Mammary epithelial cell (primary cell): ENCODE measurements at regions not wholly inside any gene's neighbourhood (a gene's known extent, or its start where the extent isn't known, plus 50 kb on each side); places are given as distances from the start of the nearest gene placed in this dataset.

Experiments
- CTCF ChIP-seq, 2 donors: IDR thresholded peaks in 1 of 2; conservative IDR thresholded peaks in 1 of 2; 2 replicates each; pipeline ENCODE4 v1.5.1; 2011 to 2012; ENCODE audit warnings: inconsistent platforms in 2 of 2, low read length in 2 of 2, mild to moderate bottlenecking in 2 of 2, control low read depth in 1 of 2, low read depth in 1 of 2; ENCODE audit not compliant: insufficient read depth in 1 of 2; ENCODE audit errors: extremely low read depth in 1 of 2
- EZH2 ChIP-seq: IDR thresholded peaks from 2 replicates; pipeline ENCODE4 v1.6.1; 2012; ENCODE audit warnings: low read length, inconsistent platforms, borderline replicate concordance

- TF ChIP-seq CTCF (conservative IDR thresholded peaks at IDR 0.05 in 1 of 2, IDR thresholded peaks at IDR 0.05 in 1 of 2; ENCODE audit: extremely low read depth in 1 of 2, insufficient read depth in 1 of 2, low read depth in 1 of 2, low read length in 2 of 2) = no peak
- TF ChIP-seq EZH2 = no peak
Measured at GRCh38 chr15:93268066-93268465, 179.1 kb upstream of the RGMA start.
